ENCODE measurements at regions not wholly inside any gene's neighbourhood (a gene's known extent, or its start where the extent isn't known, plus 50 kb on each side); places are given as distances from the start of the nearest gene placed in this dataset.

DNA sequence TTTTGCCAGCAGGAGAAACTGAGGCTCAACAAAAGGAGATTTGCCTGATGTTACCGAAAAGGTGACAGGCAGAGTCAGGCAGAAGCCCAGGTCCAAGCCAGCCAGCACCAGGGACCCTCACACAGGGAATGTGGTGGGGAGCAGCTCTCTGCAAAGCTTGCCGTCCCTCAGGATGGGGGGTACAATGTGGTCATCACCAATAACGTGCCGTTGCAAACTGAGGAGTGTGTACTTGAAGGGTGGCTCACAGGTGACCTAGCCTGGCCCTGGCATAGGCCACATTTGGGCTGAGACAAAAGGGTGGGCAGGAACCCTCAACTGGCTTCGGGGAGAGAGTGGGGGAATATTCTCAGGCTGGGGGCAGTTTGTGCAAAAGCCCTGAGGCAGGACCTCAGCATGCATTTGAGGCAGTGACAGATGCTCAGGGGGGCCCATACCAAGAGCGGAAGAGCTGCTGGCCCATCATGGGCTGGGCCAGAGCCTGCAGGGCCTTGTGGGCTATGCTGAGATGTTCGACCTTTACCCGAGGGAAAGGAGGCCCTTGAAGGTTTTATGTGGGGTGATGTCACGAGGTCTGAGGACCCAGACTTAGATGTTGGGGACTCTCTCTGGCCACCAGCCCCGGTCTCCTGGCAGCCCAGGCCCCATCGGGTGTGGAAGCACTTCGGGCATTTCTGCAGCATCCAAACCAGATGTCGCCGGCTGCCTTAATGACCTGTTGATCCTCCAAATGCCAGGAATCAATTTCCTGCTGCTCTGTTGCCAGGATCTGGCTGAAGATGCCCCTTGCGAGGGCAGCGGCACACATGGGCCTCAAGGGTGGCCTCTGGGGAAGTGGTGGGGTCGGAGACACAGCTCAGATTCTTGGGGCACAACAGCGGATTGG is 57.4 kb upstream of the SHISAL1 start:
- ATAC-seq (no peak), DNase-seq (no peak)
- Histone ChIP-seq H3K4me3 (no peak overlapping the region), H3K27me3 (no peaks in the 10 kb centered on the region), H3K36me3 (replicated peaks in 1 of 2; ENCODE audit: insufficient read depth in 1 of 2, low read depth in 2 of 2) (no peaks in the 10 kb centered on the region), H3K9me3 (no peaks in the 10 kb centered on the region), H3K4me1 (no peaks in the 10 kb centered on the region), H3K27ac (no peak overlapping the region)
- intact Hi-C loops (cut with DNase I) = no loop called here
- 70 to 78% methylated on average over 5 to 18 of the region's 18 CpGs for WGBS, 2 donors
- TF ChIP-seq POLR2A (IDR thresholded peaks at IDR 0.05) = no peak
- TF ChIP-seq, protein P1, sequence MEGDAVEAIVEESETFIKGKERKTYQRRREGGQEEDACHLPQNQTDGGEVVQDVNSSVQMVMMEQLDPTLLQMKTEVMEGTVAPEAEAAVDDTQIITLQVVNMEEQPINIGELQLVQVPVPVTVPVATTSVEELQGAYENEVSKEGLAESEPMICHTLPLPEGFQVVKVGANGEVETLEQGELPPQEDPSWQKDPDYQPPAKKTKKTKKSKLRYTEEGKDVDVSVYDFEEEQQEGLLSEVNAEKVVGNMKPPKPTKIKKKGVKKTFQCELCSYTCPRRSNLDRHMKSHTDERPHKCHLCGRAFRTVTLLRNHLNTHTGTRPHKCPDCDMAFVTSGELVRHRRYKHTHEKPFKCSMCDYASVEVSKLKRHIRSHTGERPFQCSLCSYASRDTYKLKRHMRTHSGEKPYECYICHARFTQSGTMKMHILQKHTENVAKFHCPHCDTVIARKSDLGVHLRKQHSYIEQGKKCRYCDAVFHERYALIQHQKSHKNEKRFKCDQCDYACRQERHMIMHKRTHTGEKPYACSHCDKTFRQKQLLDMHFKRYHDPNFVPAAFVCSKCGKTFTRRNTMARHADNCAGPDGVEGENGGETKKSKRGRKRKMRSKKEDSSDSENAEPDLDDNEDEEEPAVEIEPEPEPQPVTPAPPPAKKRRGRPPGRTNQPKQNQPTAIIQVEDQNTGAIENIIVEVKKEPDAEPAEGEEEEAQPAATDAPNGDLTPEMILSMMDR (IDR thresholded peaks at IDR 0.05) = no peak

DNA sequence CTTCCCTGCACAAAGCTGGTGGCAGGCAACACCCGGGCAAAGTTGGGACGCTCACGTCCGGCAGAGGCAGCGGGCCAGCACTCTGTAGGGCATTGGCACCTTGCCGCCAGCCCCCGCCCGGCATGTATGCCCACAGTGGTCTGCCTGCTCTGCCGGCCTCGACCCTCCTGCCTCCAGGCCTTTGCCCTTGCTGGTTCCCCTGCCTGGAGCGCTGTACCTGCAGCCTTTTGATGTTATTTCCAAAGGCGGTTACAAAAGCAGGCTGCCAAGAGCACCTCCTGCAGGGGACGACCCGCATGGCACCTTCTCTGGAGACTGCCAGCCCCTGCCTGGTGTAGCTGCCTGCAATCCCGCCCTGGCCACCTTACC is 56.5 kb upstream of the SHISAL1 start:
- WGBS, 2 donors = 56 to 58% methylated on average over 12 to 15 of the region's 15 CpGs
- no peak overlapping the region for H3K27ac ChIP-seq
- H3K4me3 ChIP-seq = no peak overlapping the region
- DNase-seq (no peak), ATAC-seq (no peak)
- no peaks in the 10 kb centered on the region for H3K4me1 ChIP-seq
- TF ChIP-seq, protein P1 (IDR thresholded peaks at IDR 0.05) = no peak
- no peak for TF ChIP-seq POLR2A (IDR thresholded peaks at IDR 0.05)
- intact Hi-C loops (cut with DNase I) = no loop called here
- H3K27me3 ChIP-seq = no peaks in the 10 kb centered on the region
- no peaks in the 10 kb centered on the region for H3K36me3 ChIP-seq (replicated peaks in 1 of 2; ENCODE audit: insufficient read depth in 1 of 2, low read depth in 2 of 2)
- H3K9me3 ChIP-seq = no peaks in the 10 kb centered on the region

DNA sequence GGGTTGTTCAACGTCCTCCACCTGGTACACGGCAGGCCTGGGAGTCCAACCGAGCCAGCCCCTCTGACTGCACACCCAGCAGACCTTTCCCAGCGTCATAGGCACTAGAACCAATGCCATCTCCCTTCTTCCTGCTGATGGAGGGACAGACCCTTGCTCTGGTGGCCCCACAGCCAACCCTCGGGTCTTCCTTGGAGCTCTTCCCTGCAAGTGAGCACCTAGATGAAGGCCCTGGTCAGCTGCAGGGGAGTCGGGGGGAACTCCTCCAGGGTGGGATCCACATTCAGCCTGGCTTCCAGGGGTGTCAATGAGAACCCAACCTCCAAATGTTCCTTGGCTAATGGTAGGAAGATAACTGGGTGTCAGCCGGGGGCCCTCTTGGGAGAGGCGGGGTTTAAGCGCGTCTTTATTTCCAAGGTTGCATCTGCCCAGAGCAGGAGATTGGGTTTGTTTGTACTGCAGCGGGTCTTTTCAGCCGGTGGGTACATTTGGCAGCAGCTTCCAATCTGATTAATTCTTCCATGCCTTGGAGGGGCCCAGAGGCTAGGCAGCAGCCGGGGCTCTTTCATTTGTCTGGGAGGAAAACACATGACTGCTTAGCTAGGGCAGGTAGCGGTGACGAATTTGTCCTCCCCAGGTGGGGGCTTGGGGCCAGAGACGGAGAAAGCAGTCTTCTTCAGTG is 56.0 kb upstream of the SHISAL1 start:
- intact Hi-C loops (cut with DNase I) = no loop called here

DNA sequence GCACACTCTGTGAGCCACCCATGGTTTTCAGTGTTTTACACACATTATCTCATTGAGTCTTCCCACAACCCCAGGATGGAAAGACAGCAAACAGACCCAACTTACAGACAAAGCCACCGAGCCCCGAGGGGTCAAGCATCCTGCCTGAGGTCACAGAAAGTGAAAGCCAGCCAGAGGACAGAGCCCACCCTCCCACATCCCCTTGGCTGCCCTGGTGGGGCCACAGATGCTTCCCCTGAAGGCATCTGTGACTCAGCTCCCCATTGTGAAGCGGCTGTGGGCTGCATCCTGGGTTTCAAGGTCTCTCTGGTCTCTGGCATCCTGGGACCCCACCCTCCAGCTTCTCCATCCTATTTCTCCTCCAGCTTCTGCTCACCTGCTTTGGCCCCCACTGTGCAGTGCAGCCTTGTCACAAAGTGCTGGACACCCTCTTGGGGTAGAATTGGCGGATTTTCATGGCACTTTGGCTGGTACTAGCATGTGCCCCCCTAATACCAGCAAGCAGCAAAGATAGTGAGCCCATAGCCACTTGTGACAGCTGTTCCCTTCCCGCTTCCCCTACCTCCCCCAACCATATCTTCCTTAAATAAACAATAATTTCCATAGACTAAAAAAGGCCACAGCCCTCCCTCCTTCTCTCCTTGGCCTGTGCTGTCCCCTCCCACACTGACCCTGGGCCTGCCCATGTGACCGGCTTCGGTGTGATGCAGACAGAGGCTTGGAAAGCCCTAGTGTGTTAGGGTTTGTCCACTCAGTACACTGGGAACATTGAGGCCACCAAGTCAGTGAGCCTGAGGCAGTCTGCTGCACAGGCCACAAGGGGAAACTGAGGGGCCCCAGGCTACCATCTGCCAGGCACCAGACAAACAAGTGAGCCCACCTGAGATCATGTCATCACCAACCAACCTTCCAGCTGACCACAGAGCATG is 53.9 kb upstream of the SHISAL1 start:
- H3K9me3 ChIP-seq = no peaks in the 10 kb centered on the region
- intact Hi-C loops (cut with DNase I) = no loop called here
- no peak for TF ChIP-seq POLR2A (IDR thresholded peaks at IDR 0.05)
- TF ChIP-seq, protein P1 (IDR thresholded peaks at IDR 0.05) = no peak
- H3K4me1 ChIP-seq = no peaks in the 10 kb centered on the region
- ATAC-seq (no peak), DNase-seq (no peak)
- H3K27ac ChIP-seq = no peak overlapping the region
- H3K36me3 ChIP-seq (replicated peaks in 1 of 2; ENCODE audit: insufficient read depth in 1 of 2, low read depth in 2 of 2) = no peaks in the 10 kb centered on the region
- H3K4me3 ChIP-seq = no peak overlapping the region
- 50 to 68% methylated on average over 5 to 7 of the region's 7 CpGs for WGBS, 2 donors
- H3K27me3 ChIP-seq = no peaks in the 10 kb centered on the region

More for the DNA sequence above, 56.0 kb upstream of the SHISAL1 start:
- no peaks in the 10 kb centered on the region for H3K9me3 ChIP-seq
- TF ChIP-seq, protein P1 (IDR thresholded peaks at IDR 0.05) = no peak
- no peak for TF ChIP-seq POLR2A (IDR thresholded peaks at IDR 0.05)
- no peaks in the 10 kb centered on the region for H3K36me3 ChIP-seq (replicated peaks in 1 of 2; ENCODE audit: insufficient read depth in 1 of 2, low read depth in 2 of 2)
- H3K27me3 ChIP-seq = no peaks in the 10 kb centered on the region
- DNase-seq = no peak
- H3K4me3 ChIP-seq = no peak overlapping the region
- no peak overlapping the region for H3K27ac ChIP-seq
- 49 to 51% methylated on average over 13 to 16 of the region's 16 CpGs for WGBS, 2 donors
- no peaks in the 10 kb centered on the region for H3K4me1 ChIP-seq
- no peak for ATAC-seq
